NT2/D1 (cell line): ENCODE measurements at regions not wholly inside any gene's neighbourhood (a gene's known extent, or its start where the extent isn't known, plus 50 kb on each side); places are given as distances from the start of the nearest gene placed in this dataset.

Experiments
- SUZ12 ChIP-seq: IDR thresholded peaks from 2 replicates; pipeline ENCODE4 v1.6.1; 2011; ENCODE audit not compliant: insufficient read length, insufficient read depth; ENCODE audit errors: extremely low read depth
- YY1 ChIP-seq: IDR thresholded peaks from 2 replicates; pipeline ENCODE4 v1.6.1; 2011; ENCODE audit not compliant: insufficient read length, insufficient read depth
- ZNF274 ChIP-seq: IDR thresholded peaks from 2 replicates; pipeline ENCODE4 v1.6.1; 2011; ENCODE audit warnings: mild to moderate bottlenecking, low read depth, low read length

GRCh38 chr3:167166012-167166411, 214.1 kb downstream of the ZBBX start:
- TF ChIP-seq ZNF274 (no peak), YY1 (no peak), SUZ12 (no peak)
